ENCODE measurements at regions not wholly inside any gene's neighbourhood (a gene's known extent, or its start where the extent isn't known, plus 50 kb on each side); places are given as distances from the start of the nearest gene placed in this dataset.

GRCh38 chr15:79560384-79560783 lies 128.2 kb downstream of the MINAR1 start:
- Histone ChIP-seq H3K27me3 (ENCODE audit: control insufficient read depth in 4 of 4, insufficient read depth in 4 of 4, low read length in 3 of 4) (peaks cover 0 to 10% (median 0%) of the 10 kb centered on the region in 4 donors), H3K36me3 (ENCODE audit: control insufficient read depth in 4 of 4, insufficient read depth in 3 of 4, low read depth in 1 of 4, low read length in 3 of 4) (no peaks in the 10 kb centered on the region), H3K9me3 (ENCODE audit: control insufficient read depth in 4 of 4, low read length in 3 of 4) (no peaks in the 10 kb centered on the region), H3K4me3 (ENCODE audit: low read depth in 1 of 3, low read length in 3 of 3) (no peak overlapping the region), H3K9ac (ENCODE audit: low read depth in 1 of 2, low read length in 2 of 2) (no peak overlapping the region), H3K4me1 (ENCODE audit: control insufficient read depth in 4 of 4, insufficient read depth in 4 of 4, low read length in 3 of 4) (no peaks in the 10 kb centered on the region), H3K27ac (ENCODE audit: low read depth in 1 of 2, low read length in 2 of 2) (no peak overlapping the region)
- no peak for TF ChIP-seq RAD21 (IDR thresholded peaks at IDR 0.05)
- no peak for TF ChIP-seq FOXA2 (IDR thresholded peaks at IDR 0.05)
- TF ChIP-seq FOXA1 (IDR thresholded peaks at IDR 0.05): no peak
- no peak for TF ChIP-seq TAF1 (conservative IDR thresholded peaks at IDR 0.05)
- TF ChIP-seq NR2F2 (IDR thresholded peaks at IDR 0.05): no peak
- no peak for TF ChIP-seq EGR1 (IDR thresholded peaks at IDR 0.05; ENCODE audit: low read depth in 2 of 2)
- TF ChIP-seq, protein P1, sequence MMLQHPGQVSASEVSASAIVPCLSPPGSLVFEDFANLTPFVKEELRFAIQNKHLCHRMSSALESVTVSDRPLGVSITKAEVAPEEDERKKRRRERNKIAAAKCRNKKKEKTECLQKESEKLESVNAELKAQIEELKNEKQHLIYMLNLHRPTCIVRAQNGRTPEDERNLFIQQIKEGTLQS (IDR thresholded peaks at IDR 0.05): no peak
- TF ChIP-seq HNF4G (IDR thresholded peaks at IDR 0.05): no peak
- no peak for TF ChIP-seq HNF4A (conservative IDR thresholded peaks at IDR 0.05)
- no peak for TF ChIP-seq RXRA (IDR thresholded peaks at IDR 0.05)
- no peak for TF ChIP-seq YY1 (IDR thresholded peaks at IDR 0.05)
- no peak for DNase-seq (ENCODE audit: low spot score)
- WGBS: 94% methylated on average over 24 of the region's 24 CpGs

GRCh38 chr15:79561982-79562381 lies 129.8 kb downstream of the MINAR1 start:
- no peak for DNase-seq (ENCODE audit: low spot score)
- Histone ChIP-seq H3K9ac (ENCODE audit: low read depth in 1 of 2, low read length in 2 of 2) (no peak overlapping the region), H3K36me3 (ENCODE audit: control insufficient read depth in 4 of 4, insufficient read depth in 3 of 4, low read depth in 1 of 4, low read length in 3 of 4) (no peaks in the 10 kb centered on the region), H3K4me1 (ENCODE audit: control insufficient read depth in 4 of 4, insufficient read depth in 4 of 4, low read length in 3 of 4) (no peaks in the 10 kb centered on the region), H3K27me3 (ENCODE audit: control insufficient read depth in 4 of 4, insufficient read depth in 4 of 4, low read length in 3 of 4) (peaks cover 0 to 10% (median 0%) of the 10 kb centered on the region in 4 donors), H3K9me3 (ENCODE audit: control insufficient read depth in 4 of 4, low read length in 3 of 4) (no peaks in the 10 kb centered on the region), H3K4me3 (ENCODE audit: low read depth in 1 of 3, low read length in 3 of 3) (no peak overlapping the region), H3K27ac (ENCODE audit: low read depth in 1 of 2, low read length in 2 of 2) (no peak overlapping the region)
- WGBS: 77% methylated on average over 4 of the region's 4 CpGs
- TF ChIP-seq FOXA1 (IDR thresholded peaks at IDR 0.05): no peak
- TF ChIP-seq, protein P1 (IDR thresholded peaks at IDR 0.05): no peak
- TF ChIP-seq, protein P2, sequence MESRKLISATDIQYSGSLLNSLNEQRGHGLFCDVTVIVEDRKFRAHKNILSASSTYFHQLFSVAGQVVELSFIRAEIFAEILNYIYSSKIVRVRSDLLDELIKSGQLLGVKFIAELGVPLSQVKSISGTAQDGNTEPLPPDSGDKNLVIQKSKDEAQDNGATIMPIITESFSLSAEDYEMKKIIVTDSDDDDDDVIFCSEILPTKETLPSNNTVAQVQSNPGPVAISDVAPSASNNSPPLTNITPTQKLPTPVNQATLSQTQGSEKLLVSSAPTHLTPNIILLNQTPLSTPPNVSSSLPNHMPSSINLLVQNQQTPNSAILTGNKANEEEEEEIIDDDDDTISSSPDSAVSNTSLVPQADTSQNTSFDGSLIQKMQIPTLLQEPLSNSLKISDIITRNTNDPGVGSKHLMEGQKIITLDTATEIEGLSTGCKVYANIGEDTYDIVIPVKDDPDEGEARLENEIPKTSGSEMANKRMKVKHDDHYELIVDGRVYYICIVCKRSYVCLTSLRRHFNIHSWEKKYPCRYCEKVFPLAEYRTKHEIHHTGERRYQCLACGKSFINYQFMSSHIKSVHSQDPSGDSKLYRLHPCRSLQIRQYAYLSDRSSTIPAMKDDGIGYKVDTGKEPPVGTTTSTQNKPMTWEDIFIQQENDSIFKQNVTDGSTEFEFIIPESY (IDR thresholded peaks at IDR 0.05): no peak
- no peak for TF ChIP-seq REST (IDR thresholded peaks at IDR 0.05)
- TF ChIP-seq EGR1 (IDR thresholded peaks at IDR 0.05; ENCODE audit: low read depth in 2 of 2): no peak
- TF ChIP-seq, protein P3, sequence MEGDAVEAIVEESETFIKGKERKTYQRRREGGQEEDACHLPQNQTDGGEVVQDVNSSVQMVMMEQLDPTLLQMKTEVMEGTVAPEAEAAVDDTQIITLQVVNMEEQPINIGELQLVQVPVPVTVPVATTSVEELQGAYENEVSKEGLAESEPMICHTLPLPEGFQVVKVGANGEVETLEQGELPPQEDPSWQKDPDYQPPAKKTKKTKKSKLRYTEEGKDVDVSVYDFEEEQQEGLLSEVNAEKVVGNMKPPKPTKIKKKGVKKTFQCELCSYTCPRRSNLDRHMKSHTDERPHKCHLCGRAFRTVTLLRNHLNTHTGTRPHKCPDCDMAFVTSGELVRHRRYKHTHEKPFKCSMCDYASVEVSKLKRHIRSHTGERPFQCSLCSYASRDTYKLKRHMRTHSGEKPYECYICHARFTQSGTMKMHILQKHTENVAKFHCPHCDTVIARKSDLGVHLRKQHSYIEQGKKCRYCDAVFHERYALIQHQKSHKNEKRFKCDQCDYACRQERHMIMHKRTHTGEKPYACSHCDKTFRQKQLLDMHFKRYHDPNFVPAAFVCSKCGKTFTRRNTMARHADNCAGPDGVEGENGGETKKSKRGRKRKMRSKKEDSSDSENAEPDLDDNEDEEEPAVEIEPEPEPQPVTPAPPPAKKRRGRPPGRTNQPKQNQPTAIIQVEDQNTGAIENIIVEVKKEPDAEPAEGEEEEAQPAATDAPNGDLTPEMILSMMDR (IDR thresholded peaks at IDR 0.05; ENCODE audit: low read depth, low read length, missing input control): no peak
- no peak for TF ChIP-seq HNF4G (IDR thresholded peaks at IDR 0.05)
- TF ChIP-seq RAD21 (IDR thresholded peaks at IDR 0.05): no peak
- TF ChIP-seq SP1 (IDR thresholded peaks at IDR 0.05): no peak
- TF ChIP-seq TAF1 (conservative IDR thresholded peaks at IDR 0.05): no peak
- no peak for TF ChIP-seq FOXA2 (IDR thresholded peaks at IDR 0.05)
- no peak for TF ChIP-seq GABPA (IDR thresholded peaks at IDR 0.05 in 1 of 2, conservative IDR thresholded peaks at IDR 0.05 in 1 of 2)
- no peak for TF ChIP-seq NR2F2 (IDR thresholded peaks at IDR 0.05)
- no peak for TF ChIP-seq YY1 (IDR thresholded peaks at IDR 0.05)
- no peak for TF ChIP-seq RXRA (IDR thresholded peaks at IDR 0.05)
- TF ChIP-seq, protein P4, sequence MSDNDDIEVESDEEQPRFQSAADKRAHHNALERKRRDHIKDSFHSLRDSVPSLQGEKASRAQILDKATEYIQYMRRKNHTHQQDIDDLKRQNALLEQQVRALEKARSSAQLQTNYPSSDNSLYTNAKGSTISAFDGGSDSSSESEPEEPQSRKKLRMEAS (IDR thresholded peaks at IDR 0.05): no peak
- no peak for TF ChIP-seq JUND (IDR thresholded peaks at IDR 0.05)

Data from liver (tissue), 8 donors.